HCT116 (cell line): ENCODE measurements at regions not wholly inside any gene's neighbourhood (a gene's known extent, or its start where the extent isn't known, plus 50 kb on each side); places are given as distances from the start of the nearest gene placed in this dataset.
A peak's percentile ranks its signal among the peaks of the same experiment; 100 is the strongest.

ENCODE experiments used
- ATAC-seq: fragments of 200-7000 bp; cut with Tn5 transposase; 2 replicates; pipeline ENCODE4 v1.9.1; 2020; ENCODE audit warnings: mild to moderate bottlenecking, moderate library complexity
- BruUV-seq: library from RNA; stranded (reverse); fragments of 400-500 nt; replicated peaks from 2 replicates; lab custom pipeline; 2021; lab: Mats Ljungman, UMichigan
- CTCF ChIA-PET: fragments of 300-600 bp; sonication (Branson Sonifier 250); formaldehyde crosslinking; loops from one replicate; lab custom pipeline; 2021; ENCODE audit warnings: antibody characterized with exemption; lab: Charles Lee
- POLR2A ChIA-PET: fragments of 300-600, 350-600 bp; sonication (Branson Sonifier 250); formaldehyde crosslinking; loops from one replicate; lab custom pipeline; 2021; ENCODE audit warnings: antibody characterized with exemption; lab: Charles Lee
- RAD21 ChIA-PET, 2 experiments: fragments of 300-600 bp; sonication (Branson Sonifier 250); formaldehyde crosslinking; loops; one replicate each; lab custom pipeline; 2023; ENCODE audit warnings: low total read pairs in 2 of 2; ENCODE audit not compliant: uncharacterized antibody in 2 of 2, unreplicated experiment in 2 of 2, low non-redundant PET in 1 of 2; lab: Charles Lee
- DNase-seq: peaks from one replicate; pipeline ENCODE4 v3.0.0-alpha.2; 2010; ENCODE audit warnings: low read depth, low spot score
- H2AFZ ChIP-seq: fragments of 200-600 bp; shearing (Covaris generic), sonication (generic); 2 replicates; pipeline ENCODE4 v1.6.1; 2017; ENCODE audit warnings: low read depth, mixed run types, mixed read lengths, antibody characterized with exemption, low read length; ENCODE audit not compliant: poor library complexity, severe bottlenecking
- H3K27ac ChIP-seq: 2 replicates; pipeline ENCODE4 v1.5.1; 2012; ENCODE audit warnings: low read depth, low read length
- H3K27me3 ChIP-seq: fragments of 200-600 bp; sonication (generic); 2 replicates; pipeline ENCODE4 v1.6.1; 2016; ENCODE audit warnings: mixed run types, low read length, mixed read lengths; ENCODE audit not compliant: insufficient read depth
- H3K36me3 ChIP-seq, 2 experiments: fragments of 200-500 bp in 1 of 2; fragments of 200-600 bp in 1 of 2; sonication (Bioruptor generic) in 1 of 2; sonication (generic) in 1 of 2; 2 replicates each; pipeline versions ENCODE4 v1.5.1 to v1.6.1; 2014 to 2016; ENCODE audit warnings: low read length in 2 of 2, inconsistent platforms in 1 of 2, mixed read lengths in 1 of 2, mixed run types in 1 of 2; ENCODE audit not compliant: insufficient read depth in 2 of 2, control insufficient read depth in 1 of 2
- H3K4me1 ChIP-seq, 2 experiments: fragments of 200-600 bp in 1 of 2; sonication (generic) in 1 of 2; 2 replicates each; pipeline versions ENCODE4 v1.5.1 to v1.6.1; 2012 to 2017; ENCODE audit warnings: low read length in 2 of 2, inconsistent platforms in 1 of 2, mild to moderate bottlenecking in 1 of 2, mixed read lengths in 1 of 2, mixed run types in 1 of 2, moderate library complexity in 1 of 2; ENCODE audit not compliant: insufficient read depth in 2 of 2, control insufficient read depth in 1 of 2
- H3K4me2 ChIP-seq: fragments of 200-600 bp; sonication (generic); 2 replicates; pipeline ENCODE4 v1.6.1; 2017; ENCODE audit warnings: mixed run types, low read length, mixed read lengths
- H3K4me3 ChIP-seq, 2 experiments: fragments of 200-600 bp in 1 of 2; sonication (generic) in 1 of 2; replicated peaks in 1 of 2; 2 replicates each; pipeline ENCODE4 v1.5.1; 2011 to 2016; ENCODE audit warnings: low read length in 2 of 2, control low read depth in 1 of 2, low read depth in 1 of 2, mild to moderate bottlenecking in 1 of 2, mixed read lengths in 1 of 2, mixed run types in 1 of 2
- H3K79me2 ChIP-seq: fragments of 200-600 bp; sonication (generic); 2 replicates; pipeline ENCODE4 v1.6.1; 2017; ENCODE audit warnings: mild to moderate bottlenecking, mixed run types, low read length, moderate library complexity, mixed read lengths; ENCODE audit not compliant: insufficient read depth
- H3K9ac ChIP-seq: fragments of 200-600 bp; sonication (generic); 2 replicates; pipeline ENCODE4 v1.6.1; 2016; ENCODE audit warnings: low read length, mixed read lengths
- H3K9me2 ChIP-seq: fragments of 200-600 bp; sonication (generic), shearing (Covaris generic); 2 replicates; pipeline ENCODE4 v1.6.1; 2017; ENCODE audit warnings: mixed run types, mild to moderate bottlenecking, moderate library complexity; ENCODE audit not compliant: insufficient read depth
- H3K9me3 ChIP-seq, 2 experiments: fragments of 200-500 bp in 1 of 2; fragments of 200-600 bp in 1 of 2; sonication (Bioruptor generic) in 1 of 2; sonication (generic) in 1 of 2; 2 replicates each; pipeline ENCODE4 v1.6.1; 2014 to 2017; ENCODE audit warnings: low read length in 2 of 2, mixed read lengths in 2 of 2, inconsistent platforms in 1 of 2, low read depth in 1 of 2, mild to moderate bottlenecking in 1 of 2, mixed run types in 1 of 2, moderate library complexity in 1 of 2; ENCODE audit not compliant: control insufficient read depth in 1 of 2, insufficient read depth in 1 of 2
- H4K20me1 ChIP-seq: fragments of 200-600 bp; sonication (generic), shearing (Covaris generic); 2 replicates; pipeline ENCODE4 v1.6.1; 2017; ENCODE audit warnings: mixed run types, mild to moderate bottlenecking, moderate library complexity; ENCODE audit not compliant: insufficient read depth
- CBX3 ChIP-seq: IDR thresholded peaks from 2 replicates; pipeline ENCODE4 v1.6.1; 2012; ENCODE audit warnings: low read depth
- EZH2 ChIP-seq: fragments of 200-600 bp; sonication (generic); IDR thresholded peaks from 2 replicates; pipeline ENCODE4 v1.6.1; 2017; ENCODE audit warnings: antibody characterized with exemption, mixed run types
- intact Hi-C: fragments of 100-400 bp; cut with micrococcal nuclease; formaldehyde crosslinking; loops from 2 replicates; pipeline ENCODE4 v1.10.0; 2022

- Histone ChIP-seq H3K36me3 (no peaks in the 10 kb centered on the region), H3K9ac (no peak overlapping the region), H3K27ac (peak overlapping the region; percentile 8; the same call in 1 of the 2 replicates), H3K27me3 (no peaks in the 10 kb centered on the region), H2AFZ (no peak overlapping the region), H3K9me3 (peaks cover 7 to 14% of the 10 kb centered on the region in 2 experiments; a peak in 1 of 4 replicates), H3K4me2 (no peak overlapping the region), H3K9me2 (no peaks in the 10 kb centered on the region), H4K20me1 (no peaks in the 10 kb centered on the region), H3K4me3 (no peak overlapping the region), H3K4me1 (no peaks in the 10 kb centered on the region), H3K79me2 (no peaks in the 10 kb centered on the region)
- no TSS peak for BruUV-seq
- TF ChIP-seq EZH2 (no peak), CBX3 (peak; percentile 63; the same call in 1 of the 2 replicates)
- CTCF ChIA-PET, result no interaction called here
- RAD21 ChIA-PET, result no interaction called here
- POLR2A ChIA-PET, result no interaction called here
- intact Hi-C loops, result no loop called here
- ATAC-seq (no peak), DNase-seq (no peak)
Observed at GRCh38 chr4:98193459-98194105, 50.3 kb upstream of the STPG2 start.
